ENCODE measurements at regions not wholly inside any gene's neighbourhood (a gene's known extent, or its start where the extent isn't known, plus 50 kb on each side); places are given as distances from the start of the nearest gene placed in this dataset.

DNA sequence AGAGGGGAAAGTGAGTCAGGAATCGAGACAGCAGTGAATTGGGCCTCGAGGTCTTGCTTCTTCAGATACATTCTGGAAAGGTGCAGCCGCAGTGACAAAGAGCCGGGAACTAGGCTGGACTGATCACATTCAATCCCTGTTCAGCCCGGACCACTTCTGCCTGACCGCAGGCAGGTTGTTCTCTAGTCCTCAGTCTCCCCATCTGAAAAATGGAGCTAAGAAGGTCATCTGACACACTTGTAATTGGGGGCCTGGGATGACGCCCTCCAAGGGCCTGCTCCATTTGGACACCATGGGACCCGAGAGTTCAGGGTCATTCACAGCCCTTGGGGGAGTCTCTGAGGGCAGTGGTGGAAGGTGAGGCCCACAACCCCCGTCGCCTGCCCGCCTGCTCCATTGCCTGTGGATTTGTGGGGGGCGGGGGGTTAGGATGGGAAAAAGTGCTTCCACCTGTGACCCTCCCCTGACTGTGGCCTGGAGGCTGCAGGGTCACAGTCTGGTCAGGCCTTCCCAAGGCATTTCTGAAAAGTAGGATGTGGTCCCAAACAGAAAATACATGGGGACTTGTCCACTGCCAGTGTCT is 87.9 kb upstream of the CSF3R start:
- TF ChIP-seq, protein P1, sequence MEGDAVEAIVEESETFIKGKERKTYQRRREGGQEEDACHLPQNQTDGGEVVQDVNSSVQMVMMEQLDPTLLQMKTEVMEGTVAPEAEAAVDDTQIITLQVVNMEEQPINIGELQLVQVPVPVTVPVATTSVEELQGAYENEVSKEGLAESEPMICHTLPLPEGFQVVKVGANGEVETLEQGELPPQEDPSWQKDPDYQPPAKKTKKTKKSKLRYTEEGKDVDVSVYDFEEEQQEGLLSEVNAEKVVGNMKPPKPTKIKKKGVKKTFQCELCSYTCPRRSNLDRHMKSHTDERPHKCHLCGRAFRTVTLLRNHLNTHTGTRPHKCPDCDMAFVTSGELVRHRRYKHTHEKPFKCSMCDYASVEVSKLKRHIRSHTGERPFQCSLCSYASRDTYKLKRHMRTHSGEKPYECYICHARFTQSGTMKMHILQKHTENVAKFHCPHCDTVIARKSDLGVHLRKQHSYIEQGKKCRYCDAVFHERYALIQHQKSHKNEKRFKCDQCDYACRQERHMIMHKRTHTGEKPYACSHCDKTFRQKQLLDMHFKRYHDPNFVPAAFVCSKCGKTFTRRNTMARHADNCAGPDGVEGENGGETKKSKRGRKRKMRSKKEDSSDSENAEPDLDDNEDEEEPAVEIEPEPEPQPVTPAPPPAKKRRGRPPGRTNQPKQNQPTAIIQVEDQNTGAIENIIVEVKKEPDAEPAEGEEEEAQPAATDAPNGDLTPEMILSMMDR (conservative IDR thresholded peaks at IDR 0.05; ENCODE audit: low read depth, low read length): no peak
- TF ChIP-seq RAD21 (IDR thresholded peaks at IDR 0.05; ENCODE audit: low read length): no peak

Data from IMR-90 (cell line).